GM23338 (cell line): ENCODE measurements at regions not wholly inside any gene's neighbourhood (a gene's known extent, or its start where the extent isn't known, plus 50 kb on each side); places are given as distances from the start of the nearest gene placed in this dataset.

ENCODE experiments used
- EZH2 ChIP-seq: fragments of 200-600 bp; sonication (generic); IDR thresholded peaks from one replicate; pipeline ENCODE4 v1.8.0; 2017; ENCODE audit warnings: antibody characterized with exemption, mild to moderate bottlenecking, low read depth; ENCODE audit not compliant: unreplicated experiment
- JUNB ChIP-seq: IDR thresholded peaks from one replicate; pipeline ENCODE4 v1.6.1; 2016; ENCODE audit warnings: antibody characterized with exemption; ENCODE audit not compliant: unreplicated experiment
- TF ChIP-seq, protein P1 (sequence below), 2 experiments: fragments of 200-600 bp in 1 of 2; sonication (generic) in 1 of 2; conservative IDR thresholded peaks; 2 replicates each; pipeline versions ENCODE4 v1.5.1 to v1.6.1; 2016 to 2017; ENCODE audit warnings: antibody characterized with exemption in 2 of 2, low read depth in 2 of 2, mild to moderate bottlenecking in 2 of 2, moderate library complexity in 1 of 2

DNA sequence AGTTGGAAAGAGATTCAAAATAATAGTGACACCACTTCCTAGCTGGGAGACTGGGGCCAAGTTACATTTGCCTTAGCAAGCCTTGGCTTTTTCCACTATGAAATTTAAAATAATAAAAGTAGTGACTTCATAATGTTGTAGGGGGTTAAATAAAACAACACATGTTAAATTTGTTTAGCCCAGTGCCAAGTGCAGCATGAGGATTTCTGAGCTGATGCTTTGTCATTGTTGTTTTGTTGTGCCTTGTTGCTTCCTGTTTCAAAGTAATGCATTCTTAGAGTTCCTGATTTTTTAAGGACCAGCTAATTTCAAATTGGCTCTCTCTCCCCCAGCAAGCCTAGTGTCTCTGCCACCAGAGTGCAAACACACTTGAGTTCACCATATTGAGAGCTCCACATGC is 270.7 kb upstream of the PAPPA start:
- TF ChIP-seq, protein P1, sequence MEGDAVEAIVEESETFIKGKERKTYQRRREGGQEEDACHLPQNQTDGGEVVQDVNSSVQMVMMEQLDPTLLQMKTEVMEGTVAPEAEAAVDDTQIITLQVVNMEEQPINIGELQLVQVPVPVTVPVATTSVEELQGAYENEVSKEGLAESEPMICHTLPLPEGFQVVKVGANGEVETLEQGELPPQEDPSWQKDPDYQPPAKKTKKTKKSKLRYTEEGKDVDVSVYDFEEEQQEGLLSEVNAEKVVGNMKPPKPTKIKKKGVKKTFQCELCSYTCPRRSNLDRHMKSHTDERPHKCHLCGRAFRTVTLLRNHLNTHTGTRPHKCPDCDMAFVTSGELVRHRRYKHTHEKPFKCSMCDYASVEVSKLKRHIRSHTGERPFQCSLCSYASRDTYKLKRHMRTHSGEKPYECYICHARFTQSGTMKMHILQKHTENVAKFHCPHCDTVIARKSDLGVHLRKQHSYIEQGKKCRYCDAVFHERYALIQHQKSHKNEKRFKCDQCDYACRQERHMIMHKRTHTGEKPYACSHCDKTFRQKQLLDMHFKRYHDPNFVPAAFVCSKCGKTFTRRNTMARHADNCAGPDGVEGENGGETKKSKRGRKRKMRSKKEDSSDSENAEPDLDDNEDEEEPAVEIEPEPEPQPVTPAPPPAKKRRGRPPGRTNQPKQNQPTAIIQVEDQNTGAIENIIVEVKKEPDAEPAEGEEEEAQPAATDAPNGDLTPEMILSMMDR (conservative IDR thresholded peaks at IDR 0.05; ENCODE audit: low read depth in 2 of 2) = no peak
- TF ChIP-seq EZH2 (no peak), JUNB (no peak)
